NCI-H1092 (cell line): ENCODE measurements at regions not wholly inside any gene's neighbourhood (a gene's known extent, or its start where the extent isn't known, plus 50 kb on each side); places are given as distances from the start of the nearest gene placed in this dataset.
"Not testable (repeated sequence)": the region's sequence is repeated elsewhere in the genome, so short reads cannot be mapped to it uniquely, and the experiment has no call there.

Experiments
- DNase-seq: peaks from one replicate; lab custom pipeline; 2025; lab: John Stamatoyannopoulos, UW

DNA sequence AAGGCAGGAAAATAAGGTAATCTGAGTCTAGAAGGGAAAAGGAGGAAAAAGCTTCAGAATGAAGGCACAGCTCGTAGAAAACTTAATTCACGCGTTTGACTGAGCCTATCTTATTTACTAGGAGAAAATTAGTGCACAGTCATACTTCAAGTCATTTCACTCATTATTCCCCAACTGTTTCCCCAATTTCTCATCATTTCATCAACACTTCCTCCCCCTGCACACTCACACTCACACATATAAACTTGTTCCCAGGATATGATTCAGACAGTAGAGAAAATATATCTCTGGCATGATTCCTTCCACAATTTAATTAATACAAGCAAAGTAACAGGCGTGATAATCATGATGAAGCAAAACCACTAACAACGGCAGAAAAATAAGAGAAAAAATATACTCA lies 94.5 kb upstream of the F13A1 start:
- no peak for DNase-seq

DNA sequence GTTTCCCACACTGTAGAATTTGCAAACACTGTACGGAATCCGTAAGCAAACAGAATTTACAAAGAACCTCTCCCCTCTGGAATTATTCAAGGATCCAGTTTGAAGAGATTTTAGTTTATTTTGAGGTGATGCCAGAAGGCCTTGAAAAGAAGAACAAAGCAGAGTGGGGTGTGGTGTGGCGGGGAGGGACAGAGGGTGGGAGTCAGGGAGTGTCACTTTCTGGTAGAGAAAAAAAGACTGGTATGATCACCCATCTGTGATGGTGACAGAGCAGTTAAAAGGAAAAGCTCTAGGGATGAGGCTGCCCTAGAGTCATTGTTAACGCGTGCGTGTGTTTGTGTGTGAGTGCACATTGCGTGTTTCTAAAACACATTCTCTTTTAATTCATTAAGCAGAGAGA lies 97.0 kb upstream of the F13A1 start:
- no peak for DNase-seq

DNA sequence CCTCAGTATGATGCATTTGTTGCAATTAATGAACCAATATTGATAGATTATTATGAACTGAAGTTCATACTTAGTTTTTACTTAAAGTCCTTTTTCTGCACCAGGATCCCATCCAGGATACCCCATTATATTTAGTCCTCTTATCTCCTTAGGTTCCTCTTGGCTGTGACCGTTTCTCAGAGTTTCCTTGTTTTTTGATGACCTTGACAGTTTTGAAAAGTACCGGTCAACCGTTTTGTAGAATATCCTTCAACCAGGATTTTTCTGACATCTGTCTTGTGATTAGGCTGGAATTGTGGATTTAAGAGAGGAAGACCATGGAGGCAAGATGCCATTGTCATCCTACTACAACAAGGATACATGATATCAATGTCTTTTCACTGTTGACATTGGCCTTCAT lies 98.0 kb upstream of the F13A1 start:
- no peak for DNase-seq

DNA sequence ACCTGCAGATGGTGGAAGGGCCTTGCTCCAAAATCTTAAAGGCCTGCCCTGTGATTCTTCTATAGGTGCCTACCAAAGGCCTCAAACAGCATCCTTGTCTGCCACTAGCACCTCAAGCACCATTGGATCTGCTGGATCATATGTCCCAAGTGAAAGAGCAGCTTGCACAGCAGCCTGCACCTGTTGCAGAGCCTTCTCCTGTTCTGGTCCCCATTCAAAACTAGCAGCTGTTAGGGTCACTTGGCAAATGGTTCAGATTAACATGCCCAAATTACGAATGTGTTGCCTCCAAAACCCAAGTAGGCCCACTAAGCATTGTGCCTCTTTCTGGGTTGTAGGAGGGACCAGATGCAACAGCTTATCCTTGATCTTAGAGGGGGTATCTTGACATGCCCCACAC lies 99.6 kb upstream of the F13A1 start:
- no peak for DNase-seq

DNA sequence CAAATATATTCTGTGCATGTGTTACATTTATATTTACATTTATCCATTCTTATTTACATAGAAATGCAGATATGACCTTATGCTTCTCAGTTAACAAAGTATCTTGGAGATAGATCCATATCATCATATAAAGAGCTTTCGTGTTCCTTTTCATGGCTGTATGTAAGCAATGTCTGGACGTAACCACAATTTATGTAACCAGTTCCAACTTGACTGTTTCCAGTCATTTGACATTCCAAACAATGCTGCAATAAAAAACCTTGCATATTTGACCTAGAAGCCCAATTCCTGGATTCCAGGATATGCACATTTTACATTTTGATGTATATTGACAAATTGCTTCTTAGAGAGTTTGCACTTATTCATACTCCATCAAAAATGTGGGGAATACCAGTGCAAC lies 113.7 kb upstream of the F13A1 start:
- no peak for DNase-seq

DNA sequence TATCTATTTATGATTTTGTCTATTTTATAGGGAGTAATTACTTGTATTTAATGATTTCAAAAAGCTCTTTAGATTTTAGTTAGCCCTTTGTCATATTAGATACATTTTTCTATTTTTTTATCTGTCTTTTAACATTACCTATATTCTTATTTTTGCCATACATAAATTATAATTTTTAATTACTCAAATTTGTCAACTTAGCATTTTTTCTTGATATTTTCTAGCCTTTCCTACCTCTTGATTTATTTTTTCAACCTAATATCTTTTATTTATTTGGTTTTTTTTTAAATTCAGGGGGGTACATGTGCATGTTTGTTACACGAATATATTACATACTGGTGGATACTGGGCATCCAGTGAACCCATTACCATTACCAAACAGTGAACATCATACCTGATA lies 114.3 kb upstream of the F13A1 start:
- no peak for DNase-seq

DNA sequence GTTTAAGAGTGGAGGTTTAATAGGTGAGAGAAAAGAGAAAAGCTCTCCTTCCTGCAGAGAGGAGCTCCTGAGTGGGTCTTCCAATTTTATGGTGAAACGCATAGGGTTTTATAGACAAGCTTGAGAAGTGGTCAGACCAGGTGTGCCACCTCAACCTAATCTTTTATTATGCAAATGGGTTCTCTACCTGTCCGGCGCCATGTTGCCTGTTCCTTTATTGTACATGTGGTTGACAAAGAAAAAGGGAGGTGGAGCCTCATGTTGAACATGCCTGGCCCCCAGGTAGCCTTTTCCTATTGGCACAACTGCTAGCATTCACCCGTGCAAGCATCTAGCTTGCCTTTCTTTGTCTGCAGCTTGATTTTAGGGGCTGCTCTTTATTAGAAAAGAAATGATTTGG lies 115.9 kb upstream of the F13A1 start:
- DNase-seq: no peak

DNA sequence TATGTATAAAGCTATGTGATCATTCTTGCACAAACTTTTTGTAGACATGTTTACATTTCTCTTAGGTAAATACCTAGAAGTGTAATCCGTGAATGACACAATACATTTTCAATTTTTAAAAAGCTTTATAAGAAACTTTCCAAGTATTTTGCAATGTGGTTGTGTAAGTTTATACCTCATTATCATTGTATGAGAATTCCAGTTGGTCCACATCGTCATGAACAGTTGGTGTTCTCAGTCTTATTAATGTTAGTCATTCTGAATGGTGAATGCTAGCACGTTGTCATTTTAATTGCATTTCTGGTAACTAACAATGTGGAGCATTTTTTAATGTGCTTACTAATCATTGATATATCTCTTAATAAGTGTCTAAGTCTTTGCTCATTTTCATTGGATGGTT lies 116.5 kb upstream of the F13A1 start:
- DNase-seq: no peak

DNA sequence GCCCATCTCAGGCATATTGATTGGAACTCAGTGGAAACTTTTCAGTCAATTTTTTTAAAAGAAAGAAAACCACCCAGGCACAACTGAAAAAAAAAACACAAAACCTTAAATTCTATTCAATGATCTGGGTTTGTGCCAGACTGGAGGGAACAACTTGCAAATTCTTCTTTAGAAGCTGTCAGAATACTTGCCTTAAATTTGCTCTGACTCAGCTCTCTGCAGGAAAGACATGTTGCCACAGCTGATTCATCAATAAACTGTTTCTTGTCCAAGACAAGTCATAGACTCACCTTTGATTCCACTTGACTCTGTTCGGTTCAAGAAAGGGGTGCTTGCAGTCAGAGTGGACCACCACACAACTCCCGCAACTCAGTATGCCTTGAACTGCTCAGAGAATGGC lies 117.8 kb upstream of the F13A1 start:
- DNase-seq: no peak

DNA sequence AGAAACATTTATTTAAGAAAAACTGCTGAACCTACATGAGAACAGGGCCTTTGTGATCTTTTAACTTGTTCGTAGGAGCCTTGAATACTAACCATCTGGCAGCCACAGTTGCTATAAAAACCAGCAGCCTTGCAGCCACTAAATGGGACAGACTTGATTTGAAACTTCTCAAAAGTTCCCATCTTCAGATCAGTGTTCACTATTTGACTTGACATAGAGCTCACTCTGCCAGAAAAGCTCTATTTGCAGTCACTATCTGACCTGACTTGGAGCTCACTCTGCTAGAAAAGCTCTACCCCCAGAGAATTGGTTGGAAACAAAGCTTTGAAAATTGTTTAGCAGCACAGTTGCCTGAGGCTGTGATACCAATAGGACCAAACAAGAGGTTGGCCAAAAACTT lies 119.3 kb upstream of the F13A1 start:
- DNase-seq: no peak

DNA sequence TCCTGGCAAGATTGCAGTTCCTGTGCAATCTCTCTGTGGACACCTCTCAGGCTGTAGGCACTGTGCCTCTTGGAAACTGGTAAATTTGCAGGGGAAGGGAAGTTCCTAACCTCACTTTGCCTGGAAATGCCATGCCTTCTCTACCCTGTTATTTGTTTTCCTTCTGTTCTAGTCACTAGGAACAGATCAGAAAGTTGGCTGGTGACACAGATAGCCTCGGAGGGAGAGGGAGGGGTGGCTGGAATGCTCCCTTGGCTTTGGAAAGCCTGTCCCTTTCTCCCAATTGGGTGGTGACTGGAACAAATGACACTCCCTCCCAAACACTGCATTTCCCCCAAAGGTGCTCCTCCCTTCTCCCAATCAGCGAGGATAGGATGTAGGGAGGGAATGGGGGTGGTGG lies 131.5 kb upstream of the F13A1 start:
- DNase-seq: no peak

DNA sequence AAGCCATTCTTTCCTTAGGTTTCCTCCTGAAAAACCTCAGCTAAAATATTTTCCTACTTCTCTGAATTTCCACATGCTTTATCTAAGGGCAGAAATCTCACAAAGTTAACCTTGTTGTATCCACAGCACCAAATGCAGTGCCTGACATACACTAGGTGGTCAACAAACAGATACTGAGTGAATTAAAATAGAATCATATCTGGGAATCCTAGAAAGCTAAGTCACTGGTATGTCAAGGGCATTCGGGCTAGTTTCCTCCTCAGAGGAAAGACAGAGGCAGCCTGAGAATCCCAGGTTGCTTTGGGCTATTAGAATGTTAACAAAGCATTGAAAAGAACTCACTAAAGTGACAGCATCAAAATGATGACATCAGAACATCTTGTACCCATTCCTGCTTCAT lies 132.7 kb upstream of the F13A1 start:
- no peak for DNase-seq

DNA sequence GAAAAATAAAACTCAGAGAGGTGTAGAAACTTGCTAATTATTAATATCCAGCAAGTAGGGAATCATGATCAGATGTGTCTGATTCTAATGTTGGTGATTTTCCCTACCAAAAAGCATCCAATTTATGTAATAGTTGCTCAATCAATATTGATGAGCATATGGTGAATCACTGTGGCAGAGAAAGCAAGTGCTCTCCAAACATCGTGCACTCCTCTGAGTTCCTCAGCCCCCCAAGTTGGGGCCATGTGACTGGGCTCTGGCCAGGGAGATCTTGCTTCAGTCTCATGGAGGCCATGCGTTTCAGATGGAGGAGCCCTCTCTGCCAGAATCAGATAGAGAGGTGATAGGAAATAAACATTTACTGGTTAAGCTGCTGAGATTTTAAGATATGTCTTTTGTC lies 133.2 kb upstream of the LY86 start:
- DNase-seq: no peak

DNA sequence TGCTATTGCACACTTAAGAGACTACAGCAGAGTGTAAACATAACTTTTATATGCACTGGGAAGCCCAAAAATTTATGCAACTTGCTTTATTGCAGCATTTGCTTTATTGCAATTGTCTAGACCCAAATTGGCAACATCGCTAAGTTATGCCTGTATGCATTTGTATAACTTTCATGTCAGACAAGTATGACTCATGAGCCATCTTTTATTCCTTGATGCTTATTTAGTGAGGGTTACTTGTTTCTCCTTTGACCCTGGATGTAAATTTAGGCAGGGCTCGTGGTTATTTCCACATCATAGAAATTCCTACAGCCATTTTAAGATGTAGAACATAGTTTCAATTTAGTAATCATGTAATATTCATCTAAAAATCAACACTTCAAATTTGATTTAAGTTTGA lies 130.3 kb upstream of the LY86 start:
- no peak for DNase-seq

DNA sequence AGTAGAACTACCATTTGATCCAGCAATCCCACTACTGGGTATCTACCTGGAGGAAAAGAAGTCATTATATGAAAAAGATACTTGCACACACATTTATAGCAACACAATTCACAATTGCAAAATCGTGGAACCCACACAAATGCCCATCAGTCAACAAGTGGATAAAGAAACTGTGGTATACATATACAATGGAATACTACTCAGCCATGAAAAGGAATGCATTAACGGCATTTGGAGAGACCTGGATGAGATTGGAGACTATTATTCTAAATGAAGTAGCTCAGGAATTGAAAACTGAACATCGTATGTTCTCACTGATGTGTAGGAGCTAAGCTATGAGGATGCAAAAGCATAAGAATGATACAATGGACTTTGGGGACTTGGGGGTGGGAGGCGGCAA lies 128.6 kb upstream of the LY86 start:
- DNase-seq: not testable (repeated sequence)

DNA sequence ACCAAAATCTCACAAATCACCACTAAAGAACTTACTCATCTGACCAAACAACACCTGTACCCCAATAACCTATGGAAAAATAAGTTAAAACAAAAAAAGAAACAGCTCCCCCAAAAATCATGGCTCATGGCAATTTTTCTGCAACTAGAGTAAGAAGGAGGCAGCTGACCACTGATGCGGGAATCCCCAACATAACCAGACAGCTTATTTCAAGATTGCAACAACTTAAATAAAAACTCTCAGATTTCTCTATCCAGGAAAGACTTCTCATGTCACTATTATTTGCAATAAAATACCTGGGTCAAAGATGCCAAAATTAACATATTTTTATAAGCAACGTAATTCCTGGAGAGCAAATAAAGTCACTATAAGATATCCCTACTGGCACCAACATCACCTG lies 128.1 kb upstream of the LY86 start:
- no peak for DNase-seq

DNA sequence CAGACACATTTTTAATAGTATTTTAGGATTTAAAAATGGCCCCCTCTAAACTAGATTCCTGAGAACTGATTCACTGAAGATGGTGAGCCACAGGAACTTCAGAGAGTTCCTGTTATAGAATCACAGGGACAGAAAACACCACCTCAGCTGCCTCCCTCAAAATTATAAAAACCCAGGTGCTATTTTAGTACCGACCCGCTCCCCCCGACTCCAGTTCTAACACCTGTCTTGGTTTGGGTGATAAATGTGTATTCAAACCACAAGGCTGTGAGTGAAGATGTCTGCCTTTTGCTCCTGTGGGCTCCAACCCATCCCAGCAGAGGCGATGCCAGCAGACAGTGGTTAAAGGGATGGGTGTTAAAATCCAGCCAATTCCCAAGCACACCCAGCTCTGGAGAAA lies 127.4 kb upstream of the LY86 start:
- no peak for DNase-seq

DNA sequence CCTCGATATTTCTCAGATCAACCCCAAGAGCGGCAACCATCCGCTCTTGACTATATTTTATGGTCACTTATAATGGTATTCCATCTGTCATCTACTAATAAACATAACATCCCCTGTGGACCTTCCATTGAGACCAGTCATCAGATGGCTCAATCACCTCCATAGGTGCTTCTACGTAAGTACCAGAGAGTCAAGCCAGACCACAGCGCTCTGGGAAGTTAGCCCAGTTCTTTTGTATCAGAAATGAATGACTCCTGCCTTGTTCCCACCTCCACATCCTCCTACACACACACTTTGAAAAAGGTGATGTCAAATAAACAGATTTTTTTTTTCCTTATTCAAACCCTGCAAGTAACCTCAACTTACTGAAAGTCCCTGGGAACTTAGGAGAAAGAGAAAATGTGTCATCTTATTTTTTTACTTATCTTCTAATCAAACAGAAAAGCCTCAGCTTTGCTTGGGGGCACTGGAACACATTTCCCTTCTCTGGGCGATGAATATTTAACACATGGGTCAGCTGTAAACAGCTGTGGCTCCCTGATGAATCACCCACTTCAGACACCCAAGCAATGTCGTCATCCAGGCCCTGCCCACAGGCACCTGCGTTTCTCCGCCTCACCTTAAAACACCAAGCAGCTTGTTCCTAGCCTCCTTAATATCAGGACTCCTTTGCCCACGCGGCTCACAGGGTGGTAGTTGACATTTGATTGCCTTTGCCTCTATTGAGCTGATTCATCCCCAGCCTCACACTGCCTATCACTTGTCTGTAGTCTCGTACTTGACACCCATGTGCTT lies 121.4 kb upstream of the LY86 start:
- DNase-seq: no peak

DNA sequence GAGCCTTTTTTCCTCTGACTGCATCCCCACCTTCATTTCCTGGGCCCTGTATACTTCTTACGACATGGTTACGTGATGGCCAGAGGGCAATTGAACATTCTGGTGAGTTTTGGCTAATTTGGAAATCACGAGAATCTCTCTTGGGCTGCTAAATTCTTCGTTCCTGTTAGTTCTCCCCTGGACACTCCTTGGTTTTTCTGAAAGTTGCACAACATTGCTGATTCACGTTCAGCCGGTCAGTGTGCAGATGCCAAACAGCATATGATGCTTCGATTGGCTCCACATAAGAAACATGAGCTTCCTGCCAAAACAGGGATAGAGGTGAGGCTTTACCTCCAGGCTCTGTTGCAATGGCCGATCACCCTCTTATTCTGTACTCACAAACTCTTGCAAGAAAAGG lies 119.4 kb upstream of the LY86 start:
- no peak for DNase-seq

DNA sequence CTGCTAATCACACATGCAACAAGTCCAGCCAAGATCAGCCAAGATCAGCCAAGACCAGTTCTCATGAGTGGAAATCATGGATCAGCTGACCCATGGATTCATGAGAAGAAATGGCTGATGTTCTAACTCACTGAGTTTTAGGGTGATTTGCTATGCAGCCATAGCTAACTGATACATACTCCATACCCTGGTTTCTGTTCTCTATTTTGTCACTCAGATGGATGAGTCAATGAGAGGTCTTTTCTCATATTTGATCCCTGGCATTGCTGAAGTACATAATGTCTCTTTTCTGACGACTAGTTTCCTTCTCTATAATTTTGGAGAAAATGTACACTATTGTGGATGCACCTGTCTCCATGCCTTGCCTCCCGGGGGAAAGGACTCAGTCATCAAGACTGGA lies 118.4 kb upstream of the LY86 start:
- no peak for DNase-seq

DNA sequence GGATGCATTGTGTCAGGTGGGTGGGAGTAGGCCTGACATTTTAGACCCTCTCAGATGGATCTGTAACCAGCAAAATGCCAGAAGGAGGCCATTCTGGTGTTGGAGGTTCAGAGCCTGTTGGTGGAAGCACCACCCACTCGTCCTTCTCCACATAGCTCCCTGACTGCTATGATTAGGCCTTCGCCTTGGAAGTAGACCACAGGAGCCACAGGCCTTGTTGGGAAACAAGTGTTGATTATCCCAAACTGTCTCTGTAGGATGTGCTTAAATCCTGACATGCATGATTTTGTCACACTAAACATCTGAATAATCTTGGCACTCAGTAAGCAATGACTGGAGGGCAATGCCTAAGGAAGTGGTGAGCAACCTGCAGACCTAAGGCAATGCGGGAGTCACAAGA lies 117.2 kb upstream of the LY86 start:
- DNase-seq: no peak

DNA sequence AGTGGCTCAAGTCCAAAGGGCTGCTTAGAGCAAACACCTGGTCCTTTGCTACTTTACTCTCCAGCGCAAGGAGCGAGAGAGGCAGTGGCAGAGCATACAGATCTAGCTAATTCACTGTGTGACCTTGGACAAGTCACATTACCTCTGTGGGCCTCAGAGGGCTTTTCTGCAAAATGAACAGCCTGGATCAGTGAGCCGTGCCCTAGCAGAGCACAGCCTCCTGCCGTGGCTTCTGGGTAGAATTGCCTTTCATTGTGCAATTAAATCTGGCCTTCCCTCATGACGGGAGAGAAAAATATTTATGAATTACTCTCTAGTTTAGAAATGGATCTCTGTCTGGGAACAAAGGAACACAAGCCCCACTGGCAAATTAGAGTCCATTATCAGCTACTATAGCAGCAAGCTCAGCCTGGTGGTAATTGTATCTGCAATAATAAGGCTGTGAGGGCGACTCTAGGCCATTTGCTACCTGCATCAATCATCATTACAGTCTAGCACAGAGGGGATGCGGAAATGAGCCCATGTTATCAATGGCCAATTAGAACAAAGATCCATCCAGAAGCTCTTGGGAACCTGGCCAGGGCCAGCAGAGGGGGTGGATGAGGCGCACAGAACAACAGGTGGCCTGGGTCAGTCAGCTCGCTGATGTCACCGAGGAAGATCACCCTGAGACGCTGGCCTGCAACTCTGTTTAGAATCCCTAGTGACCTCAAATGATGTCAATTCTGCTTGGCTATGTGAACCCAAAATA lies 114.2 kb upstream of the LY86 start:
- peak; percentile 27 for DNase-seq

DNA sequence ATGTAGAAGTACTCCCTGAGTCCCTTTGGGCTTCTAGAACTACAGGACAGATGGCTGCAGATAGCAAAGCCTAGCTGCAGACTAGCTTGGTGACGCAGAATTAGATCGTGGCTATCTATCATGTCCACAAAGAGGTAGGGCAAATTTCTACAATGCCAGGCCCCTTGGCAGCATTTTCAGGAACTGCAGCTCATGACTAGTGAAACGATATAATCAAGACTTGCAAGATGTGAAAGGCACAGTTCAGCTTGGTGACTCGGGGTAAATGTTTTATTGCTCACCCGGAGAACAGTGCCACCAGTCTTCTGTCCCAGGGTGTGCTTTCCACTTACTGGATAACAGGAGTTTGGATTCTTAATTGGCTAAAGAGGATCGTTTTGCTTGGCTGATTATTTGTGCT lies 108.7 kb upstream of the LY86 start:
- DNase-seq: no peak

DNA sequence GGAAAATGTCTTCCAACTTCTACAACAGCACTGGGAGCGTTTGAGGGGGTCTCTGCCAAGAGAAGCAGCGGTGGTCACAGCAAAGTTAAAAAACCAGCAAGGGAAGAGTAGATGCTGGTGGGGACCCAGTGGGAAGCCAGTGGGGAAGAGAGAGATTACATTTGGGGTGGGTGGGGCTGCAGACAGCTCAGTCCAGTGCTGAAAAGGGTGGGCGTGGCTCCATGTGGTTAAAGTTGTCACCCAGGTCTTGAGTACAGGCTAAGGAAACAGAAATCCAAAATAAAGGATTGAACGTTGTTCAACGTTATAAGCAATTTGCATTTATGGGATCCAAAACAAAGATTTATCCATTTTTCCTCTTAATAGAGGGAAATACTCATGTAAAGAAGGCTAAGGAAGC lies 106.3 kb upstream of the LY86 start:
- DNase-seq: no peak
